GM21825 (cell line): ENCODE measurements at regions not wholly inside any gene's neighbourhood (a gene's known extent, or its start where the extent isn't known, plus 50 kb on each side); places are given as distances from the start of the nearest gene placed in this dataset.

Experiments
- ATAC-seq: cut with Tn5 transposase; IDR thresholded peaks from one replicate; pipeline ENCODE4 v1.9.1; 2021; ENCODE audit warnings: mild to moderate bottlenecking, moderate library complexity; ENCODE audit not compliant: unreplicated experiment

DNA sequence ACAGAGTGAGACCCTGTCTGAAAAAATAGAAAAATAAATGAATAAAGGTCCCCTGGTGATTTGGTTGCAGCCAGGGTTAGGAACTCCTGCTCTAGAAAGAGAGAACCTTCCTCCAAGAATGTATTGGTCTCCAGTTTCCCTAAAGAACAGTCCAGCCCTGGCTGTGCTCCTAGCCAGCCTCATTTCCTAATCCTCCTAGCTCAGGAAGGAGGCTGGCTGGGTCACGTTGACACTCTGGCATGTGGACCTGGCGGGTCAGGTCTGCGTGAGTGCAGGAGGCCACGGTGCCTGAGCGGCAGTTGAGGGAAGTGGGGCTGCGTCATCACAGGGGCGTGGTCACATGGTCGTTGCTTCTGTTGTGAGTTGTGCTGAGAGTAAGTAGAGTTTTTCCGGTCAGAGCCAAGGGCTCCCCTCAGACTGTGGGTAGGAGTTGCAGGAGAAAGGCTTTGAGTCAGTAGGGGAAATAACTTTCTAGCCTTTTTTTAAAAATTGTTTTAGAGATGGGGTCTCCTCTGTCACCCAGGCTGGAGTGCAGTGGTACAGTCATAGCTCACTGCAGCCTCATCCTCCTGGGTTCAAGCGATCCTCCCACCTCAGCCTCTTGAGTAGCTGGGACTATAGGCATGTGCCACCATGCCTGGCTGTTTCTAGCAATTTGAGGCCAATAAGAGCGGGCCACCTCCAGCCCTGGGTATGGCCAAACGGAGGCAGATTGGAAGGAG lies 194.0 kb upstream of the CIBAR2 start:
- ATAC-seq: peak; percentile 56

DNA sequence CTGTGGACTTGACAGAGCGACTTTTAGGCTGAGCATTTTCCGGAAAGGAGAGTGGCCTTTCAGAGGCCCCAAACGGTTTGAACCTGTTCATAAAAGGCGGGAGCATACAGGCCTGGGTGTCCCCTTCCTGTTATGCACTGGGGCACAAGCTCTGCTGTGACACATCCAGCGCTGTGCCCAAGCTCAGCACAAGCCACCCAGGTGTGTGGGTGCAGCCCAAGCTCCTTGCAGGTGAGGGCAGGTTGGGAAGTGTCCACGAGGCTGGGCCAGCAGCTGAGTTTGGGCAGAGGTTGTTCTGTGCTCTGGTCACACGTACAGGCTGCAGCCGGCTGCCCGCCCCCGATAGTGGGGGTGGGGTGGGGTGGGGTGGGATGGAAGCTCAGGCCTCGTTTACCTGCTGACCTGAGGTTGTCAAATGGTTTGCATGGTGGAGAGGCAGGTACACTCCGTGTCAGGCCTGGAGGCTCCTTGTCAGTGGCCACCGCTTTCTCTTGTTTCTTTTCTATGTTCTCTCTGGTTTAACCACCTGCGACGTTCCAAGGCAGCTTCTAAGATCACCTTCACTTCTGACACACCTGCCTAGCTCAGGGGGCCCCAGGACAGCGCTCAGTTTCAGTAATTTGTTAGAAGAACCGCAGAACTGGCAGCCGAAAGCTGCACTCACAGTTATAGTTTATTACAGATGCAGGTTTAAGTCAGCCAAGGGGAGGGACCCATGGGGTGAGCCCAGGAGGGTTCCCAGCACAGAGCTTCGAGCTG lies 194.7 kb upstream of the CIBAR2 start:
- no peak for ATAC-seq

DNA sequence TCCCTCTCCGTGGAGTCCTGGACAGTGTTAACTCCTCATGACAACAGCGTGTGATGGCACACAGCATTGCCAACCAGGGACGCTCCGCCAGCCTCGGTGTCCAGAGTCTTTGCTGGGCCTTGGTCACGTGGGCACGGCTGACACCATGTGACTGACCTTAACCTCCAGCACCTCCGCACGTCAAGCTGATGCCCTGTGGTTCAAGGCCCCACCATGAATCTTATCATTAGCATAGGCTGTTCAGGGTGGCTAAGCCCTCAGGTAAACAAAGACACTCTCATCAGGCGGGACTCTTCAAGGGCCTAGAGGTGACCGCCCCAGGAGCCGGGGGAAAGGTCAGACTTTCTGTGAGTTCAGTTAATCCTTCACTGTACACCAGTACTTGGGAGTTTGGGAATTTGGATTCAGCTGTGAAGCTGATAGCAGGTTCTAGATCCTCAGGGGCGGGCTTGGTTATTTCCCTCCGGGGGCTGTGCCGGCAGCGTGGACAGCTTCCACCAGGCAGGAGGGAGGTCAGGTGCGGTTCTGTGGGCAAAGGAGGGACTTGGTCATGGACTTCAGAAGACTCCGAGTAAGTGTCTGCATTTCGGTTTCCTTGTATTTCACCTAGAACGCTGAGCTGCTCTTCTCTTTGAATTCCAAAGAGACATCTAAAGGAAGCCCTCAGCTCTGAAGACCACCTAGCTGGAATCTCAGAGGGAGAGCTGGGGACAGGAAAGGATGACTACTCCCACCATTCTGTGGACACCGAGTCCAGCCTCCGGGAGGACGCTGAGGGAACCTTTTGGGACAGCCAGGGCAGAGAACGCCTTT lies 195.5 kb upstream of the CIBAR2 start:
- no peak for ATAC-seq

DNA sequence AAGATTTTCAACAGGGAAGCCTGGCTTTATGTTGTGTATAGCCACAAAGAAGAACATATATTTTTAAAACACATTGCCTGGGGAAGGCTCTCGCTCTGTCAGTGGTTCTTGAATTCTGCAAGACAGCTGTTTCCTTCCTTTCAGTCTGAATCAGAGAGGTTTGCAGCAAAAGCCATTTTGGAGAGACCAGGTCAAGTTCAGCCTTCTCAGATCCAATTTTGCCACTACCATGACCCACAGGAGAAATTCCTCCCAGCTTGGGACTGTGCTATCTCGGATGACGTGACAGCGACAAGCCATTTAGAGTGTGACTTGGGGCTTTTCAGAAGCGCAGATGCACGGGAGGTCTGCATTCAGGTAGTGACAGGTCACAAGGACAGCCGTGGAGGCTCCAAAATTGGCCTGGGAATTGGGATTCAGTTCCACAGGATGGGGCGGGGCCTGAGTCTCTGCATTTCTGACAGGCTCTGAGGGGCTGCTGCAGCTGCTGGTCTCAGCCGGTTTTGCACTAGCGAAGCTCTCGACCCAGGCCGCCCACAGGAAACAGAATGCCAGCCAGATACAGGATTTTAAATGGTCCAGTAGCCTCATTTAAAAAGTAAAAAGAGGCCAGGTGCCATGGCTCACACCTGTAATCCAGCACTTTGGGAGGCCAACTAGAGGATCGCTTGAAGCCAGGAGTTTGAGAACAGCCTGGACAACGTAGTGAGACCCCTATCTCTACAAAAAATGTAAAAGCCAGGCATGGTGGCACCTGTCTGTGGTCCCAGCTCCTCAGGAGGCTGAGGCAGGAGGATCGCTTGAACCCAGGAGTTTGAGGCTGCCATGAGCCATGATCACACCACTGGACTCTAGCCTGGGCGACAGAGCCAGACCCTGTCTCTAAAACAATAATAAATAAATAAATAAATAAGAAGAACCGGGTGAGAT lies 196.6 kb upstream of the CIBAR2 start:
- ATAC-seq: no peak

DNA sequence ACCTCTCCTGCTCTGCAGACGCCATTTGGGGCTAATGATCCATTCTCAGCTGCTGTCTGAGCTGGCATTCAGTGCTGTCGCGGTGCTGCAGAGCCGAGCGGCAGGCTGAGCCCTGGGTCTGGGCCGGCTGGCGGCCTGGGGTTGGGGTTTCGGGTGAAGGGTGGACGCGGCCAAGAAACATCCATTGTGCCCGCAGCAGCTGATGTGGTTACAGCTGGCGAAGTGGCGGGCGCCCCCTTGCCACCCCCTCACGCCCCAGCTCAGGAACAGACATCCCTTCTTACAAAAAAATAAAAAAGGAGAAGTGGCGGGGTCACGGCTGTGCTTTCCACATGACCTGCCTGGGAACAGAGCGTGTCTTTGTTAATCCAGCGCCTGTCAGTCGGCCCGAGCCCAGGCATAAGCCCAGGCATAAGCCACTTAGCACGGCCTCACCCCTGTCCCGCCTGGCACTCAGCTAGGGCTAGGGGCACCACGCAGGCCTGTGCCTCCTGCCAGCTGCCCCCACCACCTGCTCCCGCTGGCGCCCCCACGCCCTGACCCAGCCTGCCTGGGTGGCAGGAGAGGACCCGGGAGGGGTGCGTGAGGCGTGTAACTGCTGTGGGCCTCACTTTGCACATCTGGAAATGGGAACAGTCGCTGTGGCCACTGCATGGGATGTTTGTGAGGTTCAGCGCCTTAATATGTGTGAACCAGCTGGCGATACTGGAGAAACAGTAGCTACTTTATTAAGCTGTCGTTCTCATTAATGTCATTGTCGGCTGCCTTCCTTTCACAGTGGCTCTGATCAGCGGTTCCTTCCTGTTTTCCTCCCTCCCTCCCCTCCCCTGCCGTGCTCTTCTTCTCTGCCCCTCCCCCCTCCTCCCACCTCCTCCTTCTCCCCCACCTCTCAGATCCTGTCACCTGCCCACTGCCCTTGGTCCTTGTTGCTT lies 197.7 kb upstream of the CIBAR2 start:
- no peak for ATAC-seq

DNA sequence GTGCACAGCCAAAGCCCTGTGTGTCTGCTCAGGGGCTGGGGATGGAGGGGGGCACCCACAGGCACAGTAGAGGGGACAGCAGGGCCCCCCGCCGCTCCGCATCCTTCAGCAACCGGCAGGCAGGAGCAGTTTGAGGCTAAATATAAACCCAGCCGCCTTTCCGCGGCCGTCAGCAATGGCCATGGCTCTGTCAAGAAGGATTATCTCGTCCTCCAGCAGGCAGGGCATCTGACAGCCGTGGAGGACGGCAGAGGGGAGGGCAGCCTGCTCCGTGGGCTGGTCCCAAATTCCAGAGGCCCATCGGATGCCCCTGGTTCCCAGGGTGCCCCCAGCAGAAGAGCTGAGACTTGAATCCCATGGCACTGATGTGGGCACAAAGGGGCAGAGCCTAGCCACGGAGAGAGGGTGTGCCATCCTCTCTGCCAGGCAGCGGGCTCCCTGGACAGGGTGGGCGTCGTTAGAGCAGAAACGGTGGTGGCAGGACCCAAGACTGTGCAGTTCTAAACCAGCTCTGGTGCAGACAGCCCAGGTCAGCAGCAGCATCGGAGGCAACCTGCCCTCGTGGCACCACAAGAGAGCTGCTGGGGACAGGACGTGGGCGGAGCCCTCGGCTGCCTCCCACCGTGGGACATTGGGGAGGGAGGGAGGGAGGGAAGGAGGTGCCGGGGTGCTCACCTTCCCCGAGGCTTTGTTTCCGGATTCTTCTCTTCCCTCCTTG lies 198.8 kb upstream of the CIBAR2 start:
- ATAC-seq: no peak

DNA sequence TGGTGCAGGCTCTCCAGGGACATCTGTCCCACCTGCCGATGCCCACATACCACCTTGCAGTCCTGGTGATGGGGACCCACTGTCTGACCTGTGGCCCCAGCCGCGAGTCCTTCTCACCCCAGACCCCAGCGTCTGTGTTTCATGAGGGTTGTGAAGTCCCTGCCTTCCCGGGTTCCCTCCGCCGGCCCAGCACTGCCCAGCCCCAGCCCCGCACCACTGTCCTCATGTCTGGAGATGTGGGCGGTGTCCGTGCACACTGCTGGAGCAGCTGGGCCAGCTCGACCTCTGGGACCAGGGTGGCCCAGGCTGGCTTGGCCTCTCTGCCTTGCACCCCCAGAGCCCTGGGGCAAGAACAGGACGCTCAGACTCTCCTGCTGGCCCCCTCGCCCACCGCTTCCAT lies 199.5 kb upstream of the CIBAR2 start:
- no peak for ATAC-seq

DNA sequence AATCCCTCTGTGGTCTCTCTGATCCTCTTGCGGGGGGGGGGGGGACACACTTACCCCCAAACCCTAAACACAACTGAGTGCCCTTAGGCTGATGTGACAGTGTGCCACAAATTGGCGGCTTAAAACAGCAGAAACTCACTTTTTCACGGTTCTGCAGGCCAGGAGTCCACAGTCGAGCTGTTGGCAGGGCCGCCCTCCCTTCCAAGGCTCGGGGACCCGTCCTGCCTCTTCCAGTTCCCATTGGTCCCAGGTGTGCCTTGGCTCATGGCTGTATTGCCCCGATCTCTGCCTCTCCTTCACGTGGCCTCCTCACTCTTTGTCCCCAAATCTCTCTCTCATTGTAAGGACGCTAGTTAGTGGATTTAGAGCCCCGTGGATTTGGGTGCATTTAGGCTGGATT lies 199.9 kb upstream of the CIBAR2 start:
- no peak for ATAC-seq

DNA sequence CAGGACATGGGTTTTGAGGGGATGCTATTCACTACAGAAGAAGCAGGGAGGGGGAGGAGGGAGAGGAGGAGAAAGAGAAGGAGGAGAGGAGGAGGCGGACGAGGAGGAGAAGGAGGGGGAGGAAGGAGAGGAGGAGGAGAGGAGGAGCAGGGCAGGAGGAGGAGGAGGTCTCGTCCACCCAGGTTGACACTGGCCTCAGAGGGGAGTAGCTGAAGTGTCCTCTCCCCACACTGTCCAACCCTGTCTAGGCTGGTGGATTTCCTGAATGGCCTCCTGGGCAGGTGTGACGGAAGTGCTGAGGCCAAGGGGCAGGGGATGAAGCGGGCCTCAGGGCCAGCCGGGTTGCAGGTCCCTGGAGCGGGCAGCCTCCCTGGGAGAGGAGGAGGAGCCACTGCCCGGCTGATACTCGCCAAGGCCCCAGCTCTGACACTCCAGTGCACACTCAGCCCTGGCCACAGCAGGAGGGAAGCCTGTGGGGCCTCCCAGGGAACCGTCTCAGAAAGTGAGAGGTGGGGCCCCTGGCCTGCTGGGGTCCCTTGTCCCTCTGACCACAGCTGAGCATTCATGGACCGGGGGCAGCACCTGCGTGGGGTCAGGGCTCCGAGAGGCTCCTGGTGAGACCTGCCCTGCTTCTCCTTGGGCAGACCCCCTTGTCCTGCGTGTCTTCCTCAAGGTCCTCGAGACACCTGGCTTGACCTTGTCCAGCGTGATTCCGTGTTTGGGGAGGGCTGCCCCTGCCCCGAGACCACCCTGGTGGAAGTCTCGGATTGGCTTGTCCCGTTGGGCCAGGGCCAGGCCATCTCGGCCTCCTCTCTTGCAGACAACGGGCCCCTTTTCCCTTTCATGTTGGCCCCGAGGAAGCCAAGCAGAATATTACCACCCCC lies 200.6 kb upstream of the CIBAR2 start:
- no peak for ATAC-seq

DNA sequence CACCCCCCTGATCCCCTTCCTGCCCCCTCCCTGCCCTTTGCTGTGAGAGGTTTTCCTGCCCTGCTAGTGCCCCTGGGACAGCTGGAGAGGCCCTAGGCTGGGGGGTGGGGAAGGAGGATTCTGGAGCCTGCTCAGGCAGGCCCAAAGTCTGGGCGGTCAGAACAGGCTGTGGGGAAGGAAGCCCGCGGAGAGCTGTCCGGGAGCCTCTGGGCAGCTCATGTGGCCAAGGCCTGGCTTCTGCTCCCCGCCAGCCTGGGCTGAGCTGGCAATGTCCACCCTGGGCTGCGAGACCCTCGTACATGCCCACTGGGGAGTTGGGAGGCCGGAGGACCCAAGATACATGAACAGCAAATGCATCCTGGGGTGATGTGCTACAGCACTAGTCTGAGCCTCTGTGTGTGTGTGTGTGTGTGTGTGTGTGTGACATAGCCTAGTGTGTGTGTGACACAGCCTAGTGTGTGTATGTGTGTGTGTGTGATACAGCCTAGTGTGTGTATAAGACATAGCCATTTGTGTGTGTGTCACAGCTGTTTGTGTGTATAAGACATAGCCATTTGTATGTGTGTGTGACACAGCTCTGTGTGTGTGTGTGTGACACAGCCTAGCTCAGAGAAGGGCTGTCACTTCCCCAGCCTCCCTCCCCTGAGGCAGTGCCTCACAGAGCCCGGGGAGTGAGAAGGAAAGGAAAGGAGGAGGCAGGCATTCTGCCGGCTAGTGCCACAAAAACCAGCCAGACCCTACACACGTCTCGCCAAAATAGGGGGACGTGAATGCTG lies 201.4 kb upstream of the CIBAR2 start:
- ATAC-seq: no peak

DNA sequence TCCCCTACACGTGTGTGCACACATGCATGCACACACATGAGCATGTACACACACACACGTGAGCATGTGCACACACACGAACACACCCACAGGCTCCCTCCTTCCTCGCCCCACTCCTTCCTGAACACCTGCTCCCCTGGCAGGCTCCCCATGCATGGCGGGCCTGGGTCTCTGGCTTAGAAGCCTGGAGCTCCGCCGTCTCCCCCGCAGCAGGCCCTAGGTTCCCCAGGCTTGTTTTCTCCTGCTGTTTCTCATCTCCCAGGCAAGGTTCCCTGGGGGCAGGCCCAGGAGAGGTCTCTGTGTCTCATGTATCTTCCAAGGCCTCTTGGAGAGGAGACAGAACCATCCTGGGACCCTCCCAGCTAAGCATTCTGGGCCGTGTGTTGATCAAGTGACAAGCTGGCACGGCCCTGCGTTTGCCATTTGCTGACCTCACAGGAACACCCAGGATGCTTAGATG lies 202.3 kb upstream of the CIBAR2 start:
- ATAC-seq: no peak

DNA sequence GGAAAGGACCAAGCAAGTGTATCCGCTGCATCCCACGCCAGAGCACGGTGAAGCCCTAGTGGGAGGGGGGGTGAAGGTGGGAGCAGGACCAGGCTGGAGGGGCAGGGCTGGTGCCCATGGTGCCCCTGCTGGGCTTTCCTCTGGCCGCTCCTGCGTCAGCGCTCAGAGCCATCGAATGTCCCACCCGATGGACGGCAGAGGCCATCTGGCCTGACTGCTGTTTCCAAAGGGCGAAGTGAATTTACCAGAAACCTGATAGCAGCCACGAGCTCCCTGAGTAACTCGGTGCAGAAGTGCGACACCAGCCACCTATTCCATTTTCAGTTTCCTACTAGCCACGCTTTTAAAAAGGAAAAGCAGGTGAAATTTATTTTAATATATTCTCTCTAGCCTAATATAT lies 203.6 kb upstream of the CIBAR2 start:
- no peak for ATAC-seq

DNA sequence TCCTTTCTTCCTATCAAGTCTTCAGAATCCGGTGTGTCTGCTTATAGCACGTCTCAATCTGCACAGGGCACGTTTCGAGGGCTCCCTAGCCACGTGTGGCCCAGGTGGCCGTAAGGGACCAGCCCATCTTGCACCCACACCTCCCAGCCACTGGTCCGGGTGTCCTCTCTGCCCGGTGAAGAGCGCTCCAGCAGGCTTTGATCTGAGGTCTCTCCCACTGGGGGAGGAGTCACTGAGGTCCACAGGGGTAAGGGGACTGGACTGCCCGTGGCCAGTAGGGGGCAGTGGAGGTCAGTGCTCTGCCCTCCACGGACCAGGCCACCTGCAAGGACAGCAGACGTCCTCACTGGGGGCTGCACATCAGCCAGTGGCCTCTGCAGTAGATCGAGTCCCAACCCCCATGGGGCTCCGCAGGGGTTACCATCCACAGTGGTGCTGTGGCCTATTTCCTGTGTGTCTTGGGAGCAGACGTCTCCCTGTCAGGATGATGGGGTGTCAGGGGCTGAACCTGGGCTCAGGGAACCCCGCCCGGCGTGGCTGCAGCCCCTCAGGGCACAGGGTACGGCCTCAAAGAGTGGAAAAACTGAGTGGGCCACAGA lies 204.1 kb upstream of the CIBAR2 start:
- no peak for ATAC-seq

DNA sequence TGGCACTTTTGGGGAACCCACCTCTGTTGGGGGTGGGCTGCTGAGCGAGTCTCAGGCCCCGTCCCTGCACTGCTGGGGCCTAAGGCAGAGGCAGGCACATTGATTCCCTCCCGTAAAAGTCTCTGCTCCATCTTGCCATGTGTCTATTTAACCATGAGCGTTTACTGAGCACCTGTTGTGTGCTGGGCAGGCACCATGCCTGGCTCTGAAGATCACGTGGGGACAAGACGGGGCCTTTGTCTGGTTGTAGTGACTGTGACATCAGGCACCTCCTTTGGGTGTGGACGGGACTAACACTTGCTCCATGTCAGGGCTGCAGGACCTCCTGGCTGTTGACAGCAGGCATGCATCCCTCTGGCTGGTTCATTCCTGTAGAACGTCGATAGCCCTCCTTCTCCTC lies 204.7 kb upstream of the CIBAR2 start:
- ATAC-seq: no peak

DNA sequence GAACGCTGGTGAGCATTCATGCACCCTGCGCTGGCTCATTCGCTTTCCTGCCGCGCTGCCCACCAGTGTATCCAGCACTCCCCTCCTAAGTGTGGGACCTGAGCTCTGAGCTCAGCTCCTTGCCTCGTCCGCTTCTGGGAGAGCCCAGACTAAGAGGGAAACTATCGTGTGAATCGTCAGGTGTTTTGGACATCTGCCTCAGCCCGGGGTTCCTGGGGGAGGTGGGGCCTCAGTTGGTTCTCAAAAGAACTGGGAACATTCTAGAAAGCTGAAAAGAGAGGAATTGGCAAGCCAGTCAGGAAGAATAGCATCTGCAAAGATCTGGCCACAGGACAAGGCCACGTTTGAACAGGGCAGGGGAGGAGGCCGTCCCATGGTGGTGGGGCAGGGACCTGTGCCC lies 205.4 kb upstream of the CIBAR2 start:
- no peak for ATAC-seq

DNA sequence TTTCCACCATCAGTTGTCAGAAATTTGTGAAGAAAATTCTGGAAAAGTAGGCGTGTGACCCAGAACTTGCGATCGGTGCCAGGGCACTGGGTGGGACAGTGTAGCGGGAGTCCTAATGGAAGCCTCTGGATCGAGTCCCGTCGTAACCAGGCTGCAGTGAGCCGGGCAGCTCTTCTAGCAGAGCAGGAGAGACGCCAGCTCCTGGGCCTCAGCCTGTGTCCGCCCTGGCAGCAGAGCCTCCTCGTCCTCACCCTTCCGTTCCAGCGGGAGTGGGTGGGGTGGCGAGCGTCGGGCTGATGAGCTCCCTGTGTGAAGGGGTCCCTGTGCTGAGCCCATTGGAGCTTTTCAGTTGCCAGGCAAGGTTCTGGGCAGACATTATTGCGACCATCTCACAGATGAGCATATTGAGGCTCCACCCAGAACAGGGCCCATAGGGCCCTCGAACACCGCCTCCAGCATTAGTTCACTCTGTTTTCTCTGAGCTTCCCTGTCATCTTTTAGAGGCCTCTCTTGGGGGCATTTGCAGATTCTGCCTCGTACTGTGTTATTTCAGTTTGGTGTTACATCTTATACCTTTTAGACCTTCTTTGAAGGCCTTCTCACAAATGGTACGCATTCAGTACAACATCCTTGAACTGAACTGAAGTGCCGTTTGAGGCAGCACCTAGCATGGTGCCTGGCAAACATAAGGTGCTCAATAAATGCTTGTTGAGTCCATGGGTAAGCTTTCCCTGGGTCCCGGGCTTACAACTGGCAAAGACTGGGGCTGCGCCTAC lies 207.1 kb upstream of the CIBAR2 start:
- ATAC-seq: no peak
